ENCODE measurements at regions not wholly inside any gene's neighbourhood (a gene's known extent, or its start where the extent isn't known, plus 50 kb on each side); places are given as distances from the start of the nearest gene placed in this dataset.

DNA sequence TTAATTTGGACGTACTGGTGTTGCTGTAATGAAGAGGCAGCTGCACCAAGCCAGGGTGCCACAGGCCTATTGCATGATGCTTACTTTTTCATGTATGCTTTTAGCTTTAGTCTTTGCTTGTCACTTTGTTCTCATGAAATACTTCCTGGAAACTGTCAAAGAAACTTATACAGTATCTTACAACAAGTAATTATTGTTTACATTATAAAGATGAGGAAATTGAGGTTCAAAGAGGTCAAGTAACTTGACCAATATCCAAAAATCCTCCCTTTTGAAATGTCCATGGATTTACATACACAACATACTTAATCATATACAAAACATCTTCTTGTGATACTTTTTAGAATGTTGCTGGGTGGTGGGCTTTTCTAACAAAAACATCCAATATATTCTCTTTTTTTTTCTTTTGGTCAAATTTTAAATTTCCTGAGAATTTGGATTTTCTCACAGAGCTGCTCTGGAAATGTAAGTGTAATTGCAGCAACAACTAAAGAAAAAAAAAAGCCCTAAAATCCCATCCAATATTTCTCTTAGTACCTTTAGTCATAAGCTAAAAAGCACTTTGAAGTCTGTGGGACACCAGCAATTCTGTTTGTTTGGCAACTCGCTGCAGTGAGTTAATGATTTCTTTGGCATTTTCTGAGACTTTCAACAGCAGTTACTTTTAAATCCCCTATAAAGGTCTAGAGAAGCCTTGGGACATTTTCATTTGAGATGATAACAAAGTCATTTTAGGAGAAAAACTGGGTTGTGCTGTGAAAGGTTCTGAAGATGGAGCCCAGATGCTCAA is 500.6 kb upstream of the IGFBP3 start:
- ChIA-PET POLR2A (no interaction called here), CTCF (no interaction called here)
- intact Hi-C loops (cut with micrococcal nuclease), result no loop called here
- Mint-ChIP-seq H3K36me3 (ENCODE audit: insufficient read depth, unreplicated experiment) (no peaks in the 10 kb centered on the region), H3K4me3 (ENCODE audit: unreplicated experiment) (no peak overlapping the region), H3K4me1 (ENCODE audit: insufficient read depth, unreplicated experiment) (no peaks in the 10 kb centered on the region), H3K9me3 (ENCODE audit: unreplicated experiment) (no peaks in the 10 kb centered on the region), H3K27me3 (ENCODE audit: insufficient read depth, unreplicated experiment) (no peaks in the 10 kb centered on the region), H3K27ac (ENCODE audit: low read depth, unreplicated experiment) (no peak overlapping the region)
- no peak for DNase-seq (ENCODE audit: unreplicated experiment)
- no TSS peak for BruUV-seq (replicated peaks)
- TF ChIP-seq, protein P1, sequence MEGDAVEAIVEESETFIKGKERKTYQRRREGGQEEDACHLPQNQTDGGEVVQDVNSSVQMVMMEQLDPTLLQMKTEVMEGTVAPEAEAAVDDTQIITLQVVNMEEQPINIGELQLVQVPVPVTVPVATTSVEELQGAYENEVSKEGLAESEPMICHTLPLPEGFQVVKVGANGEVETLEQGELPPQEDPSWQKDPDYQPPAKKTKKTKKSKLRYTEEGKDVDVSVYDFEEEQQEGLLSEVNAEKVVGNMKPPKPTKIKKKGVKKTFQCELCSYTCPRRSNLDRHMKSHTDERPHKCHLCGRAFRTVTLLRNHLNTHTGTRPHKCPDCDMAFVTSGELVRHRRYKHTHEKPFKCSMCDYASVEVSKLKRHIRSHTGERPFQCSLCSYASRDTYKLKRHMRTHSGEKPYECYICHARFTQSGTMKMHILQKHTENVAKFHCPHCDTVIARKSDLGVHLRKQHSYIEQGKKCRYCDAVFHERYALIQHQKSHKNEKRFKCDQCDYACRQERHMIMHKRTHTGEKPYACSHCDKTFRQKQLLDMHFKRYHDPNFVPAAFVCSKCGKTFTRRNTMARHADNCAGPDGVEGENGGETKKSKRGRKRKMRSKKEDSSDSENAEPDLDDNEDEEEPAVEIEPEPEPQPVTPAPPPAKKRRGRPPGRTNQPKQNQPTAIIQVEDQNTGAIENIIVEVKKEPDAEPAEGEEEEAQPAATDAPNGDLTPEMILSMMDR (IDR thresholded peaks at IDR 0.05; ENCODE audit: unreplicated experiment), result no peak

DNA sequence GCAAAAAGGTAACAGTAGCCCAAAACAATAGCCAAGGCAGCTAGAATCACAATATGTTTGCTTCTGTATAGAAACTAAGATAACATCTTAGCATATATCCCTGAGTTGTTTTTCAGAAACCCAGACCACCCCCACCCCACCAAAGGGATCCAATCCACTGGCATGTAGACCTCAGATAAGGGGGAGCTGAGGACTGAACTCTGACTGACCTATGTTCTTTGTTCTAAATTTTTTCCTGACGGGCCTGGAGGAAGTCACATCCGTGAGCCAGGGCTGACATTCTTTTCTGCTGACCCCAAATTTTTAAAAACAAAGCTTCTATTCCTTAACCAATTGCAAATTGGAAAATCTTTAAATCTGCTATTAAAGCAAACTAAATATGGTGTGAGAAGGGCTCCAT is 493.9 kb upstream of the IGFBP3 start:
- H3K4me3 Mint-ChIP-seq (ENCODE audit: unreplicated experiment), result no peak overlapping the region
- CTCF ChIA-PET, result no interaction called here
- no TSS peak for BruUV-seq (replicated peaks)
- H3K9me3 Mint-ChIP-seq (ENCODE audit: unreplicated experiment), result no peaks in the 10 kb centered on the region
- no peaks in the 10 kb centered on the region for H3K27me3 Mint-ChIP-seq (ENCODE audit: insufficient read depth, unreplicated experiment)
- no peaks in the 10 kb centered on the region for H3K4me1 Mint-ChIP-seq (ENCODE audit: insufficient read depth, unreplicated experiment)
- TF ChIP-seq, protein P1 (IDR thresholded peaks at IDR 0.05; ENCODE audit: unreplicated experiment), result no peak
- H3K36me3 Mint-ChIP-seq (ENCODE audit: insufficient read depth, unreplicated experiment), result no peaks in the 10 kb centered on the region
- POLR2A ChIA-PET, result no interaction called here
- DNase-seq (ENCODE audit: unreplicated experiment), result no peak
- H3K27ac Mint-ChIP-seq (ENCODE audit: low read depth, unreplicated experiment), result no peak overlapping the region
- intact Hi-C loops (cut with micrococcal nuclease), result no loop called here

DNA sequence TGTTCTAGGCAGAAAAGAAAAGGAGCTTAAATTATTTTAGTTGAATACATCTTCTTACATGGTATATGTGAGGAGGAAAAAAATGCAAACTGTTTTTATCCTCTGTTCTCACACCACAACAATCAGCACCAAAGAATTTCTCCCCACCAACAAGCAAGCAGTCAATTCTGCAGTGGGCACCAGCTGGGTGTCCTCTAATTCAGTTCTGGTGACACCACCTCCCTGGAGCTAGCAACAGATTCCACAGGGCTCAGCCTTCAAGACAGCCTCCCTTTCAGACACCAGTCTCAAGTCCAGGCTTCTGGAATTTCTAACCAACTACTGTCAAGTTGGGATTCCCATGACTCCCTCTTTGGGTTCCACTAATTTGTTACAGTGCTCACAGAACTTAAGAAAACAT is 490.2 kb upstream of the IGFBP3 start:
- H3K9me3 Mint-ChIP-seq (ENCODE audit: unreplicated experiment), result no peaks in the 10 kb centered on the region
- H3K4me3 Mint-ChIP-seq (ENCODE audit: unreplicated experiment), result no peak overlapping the region
- DNase-seq (ENCODE audit: unreplicated experiment), result no peak
- H3K36me3 Mint-ChIP-seq (ENCODE audit: insufficient read depth, unreplicated experiment), result no peaks in the 10 kb centered on the region
- H3K4me1 Mint-ChIP-seq (ENCODE audit: insufficient read depth, unreplicated experiment), result no peaks in the 10 kb centered on the region
- H3K27me3 Mint-ChIP-seq (ENCODE audit: insufficient read depth, unreplicated experiment), result no peaks in the 10 kb centered on the region
- POLR2A ChIA-PET, result interaction anchor here (0.6 kb wide), 1 partner anchor 15 kb away, joined by 3 read pairs; no protein-coding TSS in a partner anchor
- CTCF ChIA-PET, result no interaction called here
- TF ChIP-seq, protein P1 (IDR thresholded peaks at IDR 0.05; ENCODE audit: unreplicated experiment), result no peak
- no TSS peak for BruUV-seq (replicated peaks)
- H3K27ac Mint-ChIP-seq (ENCODE audit: low read depth, unreplicated experiment), result no peak overlapping the region
- intact Hi-C loops (cut with micrococcal nuclease), result no loop called here

DNA sequence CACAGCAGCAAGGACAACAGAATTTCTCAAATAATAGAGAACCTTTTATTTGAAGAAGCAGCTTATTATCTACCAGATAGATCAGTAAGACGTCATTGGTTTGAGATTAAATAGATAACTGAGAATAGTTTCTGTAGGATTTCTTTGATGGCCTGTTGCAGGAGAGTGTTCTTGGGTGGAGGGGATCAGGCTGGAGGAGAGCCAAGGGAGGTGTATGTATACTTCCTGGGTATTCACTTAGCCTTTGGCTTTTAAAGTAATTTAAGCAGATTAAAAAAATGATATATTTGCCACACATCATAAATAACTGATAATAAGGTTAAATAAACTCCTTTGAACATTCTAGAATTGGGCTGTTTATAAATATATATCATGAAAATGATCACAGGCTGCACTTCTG is 486.1 kb upstream of the IGFBP3 start:
- POLR2A ChIA-PET, result no interaction called here
- Mint-ChIP-seq H3K4me1 (ENCODE audit: insufficient read depth, unreplicated experiment) (no peaks in the 10 kb centered on the region), H3K9me3 (ENCODE audit: unreplicated experiment) (peaks cover 3% of the 10 kb centered on the region), H3K36me3 (ENCODE audit: insufficient read depth, unreplicated experiment) (no peaks in the 10 kb centered on the region), H3K27me3 (ENCODE audit: insufficient read depth, unreplicated experiment) (no peaks in the 10 kb centered on the region), H3K4me3 (ENCODE audit: unreplicated experiment) (no peak overlapping the region), H3K27ac (ENCODE audit: low read depth, unreplicated experiment) (no peak overlapping the region)
- no TSS peak for BruUV-seq (replicated peaks)
- TF ChIP-seq, protein P1 (IDR thresholded peaks at IDR 0.05; ENCODE audit: unreplicated experiment), result no peak
- intact Hi-C loops (cut with micrococcal nuclease), result no loop called here
- no peak for DNase-seq (ENCODE audit: unreplicated experiment)
- CTCF ChIA-PET, result no interaction called here
